BLaER1 (cell line): ENCODE measurements at regions not wholly inside any gene's neighbourhood (a gene's known extent, or its start where the extent isn't known, plus 50 kb on each side); places are given as distances from the start of the nearest gene placed in this dataset.
"Not testable (repeated sequence)": the region's sequence is repeated elsewhere in the genome, so short reads cannot be mapped to it uniquely, and the experiment has no call there.

Experiments
- H3K27ac ChIP-seq: shearing (Covaris generic); formaldehyde crosslinking; 2 replicates; pipeline ENCODE4 v1.8.1; 2022
- H3K27me3 ChIP-seq: shearing (Covaris generic); formaldehyde crosslinking; 2 replicates; pipeline ENCODE4 v1.8.1; 2022
- H3K36me3 ChIP-seq: shearing (Covaris generic); formaldehyde crosslinking; 2 replicates; pipeline ENCODE4 v1.8.1; 2022
- H3K4me1 ChIP-seq: shearing (Covaris generic); formaldehyde crosslinking; 2 replicates; pipeline ENCODE4 v1.8.1; 2022
- H3K4me2 ChIP-seq: shearing (Covaris generic); formaldehyde crosslinking; 2 replicates; pipeline ENCODE4 v1.8.1; 2022
- H3K4me3 ChIP-seq: shearing (Covaris generic); formaldehyde crosslinking; 2 replicates; pipeline ENCODE4 v1.8.1; 2022
- H3K9ac ChIP-seq: shearing (Covaris generic); formaldehyde crosslinking; 2 replicates; pipeline ENCODE4 v1.8.1; 2022
- H3K9me3 ChIP-seq: shearing (Covaris generic); formaldehyde crosslinking; 2 replicates; pipeline ENCODE4 v1.8.1; 2022
- H4K20me1 ChIP-seq: shearing (Covaris generic); formaldehyde crosslinking; 2 replicates; pipeline ENCODE4 v1.8.1; 2022
- Cebpa-rat ChIP-seq: shearing (Covaris generic); IDR thresholded peaks from 2 replicates; pipeline ENCODE4 v1.8.1; 2022

GRCh38 chr2:52629531-52629930 lies 1138.1 kb upstream of the CHAC2 start:
- Histone ChIP-seq H3K27ac (no peak overlapping the region), H3K4me3 (no peak overlapping the region), H3K9ac (no peak overlapping the region), H4K20me1 (no peaks in the 10 kb centered on the region), H3K4me1 (no peaks in the 10 kb centered on the region), H3K9me3 (peaks cover 7% of the 10 kb centered on the region), H3K27me3 (no peaks in the 10 kb centered on the region), H3K36me3 (no peaks in the 10 kb centered on the region), H3K4me2 (no peak overlapping the region)
- TF ChIP-seq Cebpa-rat = no peak

GRCh38 chr2:52622266-52622665 lies 1145.3 kb upstream of the CHAC2 start:
- Histone ChIP-seq H3K4me1 (no peaks in the 10 kb centered on the region), H4K20me1 (no peaks in the 10 kb centered on the region), H3K9me3 (no peaks in the 10 kb centered on the region), H3K4me2 (no peak overlapping the region), H3K27me3 (no peaks in the 10 kb centered on the region), H3K36me3 (no peaks in the 10 kb centered on the region), H3K4me3 (no peak overlapping the region), H3K27ac (no peak overlapping the region), H3K9ac (no peak overlapping the region)
- TF ChIP-seq Cebpa-rat = no peak

- Histone ChIP-seq H3K9me3 (no peaks in the 10 kb centered on the region), H3K27ac (no peak overlapping the region), H3K9ac (no peak overlapping the region), H3K4me1 (no peaks in the 10 kb centered on the region), H3K36me3 (no peaks in the 10 kb centered on the region), H4K20me1 (no peaks in the 10 kb centered on the region), H3K4me3 (no peak overlapping the region), H3K27me3 (no peaks in the 10 kb centered on the region), H3K4me2 (no peak overlapping the region)
- TF ChIP-seq Cebpa-rat = no peak
Measured at GRCh38 chr2:52613064-52613463, 1154.5 kb upstream of the CHAC2 start.

GRCh38 chr2:52611759-52612158 lies 1155.8 kb upstream of the CHAC2 start:
- Histone ChIP-seq H3K9ac (no peak overlapping the region), H3K27me3 (no peaks in the 10 kb centered on the region), H3K4me3 (no peak overlapping the region), H3K36me3 (no peaks in the 10 kb centered on the region), H3K9me3 (no peaks in the 10 kb centered on the region), H4K20me1 (no peaks in the 10 kb centered on the region), H3K4me1 (no peaks in the 10 kb centered on the region), H3K4me2 (no peak overlapping the region), H3K27ac (no peak overlapping the region)
- no peak for TF ChIP-seq Cebpa-rat

DNA sequence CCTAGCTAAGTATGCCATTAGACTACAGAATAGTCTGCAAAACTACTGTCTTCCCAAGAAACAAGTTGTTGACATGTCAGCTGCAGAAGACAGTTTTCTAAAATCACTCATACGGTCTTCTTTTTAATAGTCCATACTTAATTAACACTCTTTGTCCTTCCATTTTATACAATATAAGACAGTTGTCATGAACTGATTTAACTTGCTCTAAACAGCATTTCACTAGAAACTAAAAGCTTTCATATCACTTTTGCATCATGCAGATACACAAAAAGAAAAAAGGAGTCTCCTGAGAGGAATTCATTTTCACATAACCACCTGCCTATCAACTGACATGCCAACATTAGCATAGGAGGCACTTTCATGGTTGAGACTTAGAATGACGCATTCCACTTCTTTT lies 1159.6 kb upstream of the CHAC2 start:
- no peaks in the 10 kb centered on the region for H3K36me3 ChIP-seq
- H3K9me3 ChIP-seq = no peaks in the 10 kb centered on the region
- no peak overlapping the region for H3K27ac ChIP-seq
- no peaks in the 10 kb centered on the region for H3K4me1 ChIP-seq
- no peak overlapping the region for H3K4me2 ChIP-seq
- H3K9ac ChIP-seq = no peak overlapping the region
- no peaks in the 10 kb centered on the region for H4K20me1 ChIP-seq
- TF ChIP-seq Cebpa-rat = no peak
- H3K27me3 ChIP-seq = no peaks in the 10 kb centered on the region
- no peak overlapping the region for H3K4me3 ChIP-seq

GRCh38 chr2:52597346-52597745 lies 1170.3 kb upstream of the CHAC2 start:
- no peaks in the 10 kb centered on the region for H3K9me3 ChIP-seq
- no peak overlapping the region for H3K27ac ChIP-seq
- no peak overlapping the region for H3K9ac ChIP-seq
- no peaks in the 10 kb centered on the region for H3K27me3 ChIP-seq
- no peaks in the 10 kb centered on the region for H3K36me3 ChIP-seq
- no peaks in the 10 kb centered on the region for H4K20me1 ChIP-seq
- H3K4me2 ChIP-seq = no peak overlapping the region
- no peak for TF ChIP-seq Cebpa-rat
- no peak overlapping the region for H3K4me3 ChIP-seq
- H3K4me1 ChIP-seq = no peaks in the 10 kb centered on the region

GRCh38 chr2:52594026-52594425 lies 1173.6 kb upstream of the CHAC2 start:
- H3K9ac ChIP-seq = no peak overlapping the region
- no peaks in the 10 kb centered on the region for H3K27me3 ChIP-seq
- no peaks in the 10 kb centered on the region for H3K9me3 ChIP-seq
- no peaks in the 10 kb centered on the region for H3K36me3 ChIP-seq
- H3K27ac ChIP-seq = no peak overlapping the region
- no peak overlapping the region for H3K4me3 ChIP-seq
- no peak overlapping the region for H3K4me2 ChIP-seq
- no peaks in the 10 kb centered on the region for H3K4me1 ChIP-seq
- no peaks in the 10 kb centered on the region for H4K20me1 ChIP-seq
- TF ChIP-seq Cebpa-rat = no peak

- H3K4me3 ChIP-seq, H3K27me3 ChIP-seq, H3K9me3 ChIP-seq, H3K4me1 ChIP-seq, H3K27ac ChIP-seq, H3K4me2 ChIP-seq, H3K36me3 ChIP-seq, H3K9ac ChIP-seq, H4K20me1 ChIP-seq: not testable (repeated sequence)
Measured at GRCh38 chr2:52584071-52584470, 1183.5 kb upstream of the CHAC2 start.

- H4K20me1 ChIP-seq = no peaks in the 10 kb centered on the region
- no peak overlapping the region for H3K9ac ChIP-seq
- no peak overlapping the region for H3K27ac ChIP-seq
- H3K9me3 ChIP-seq = peaks cover 27% of the 10 kb centered on the region
- no peak overlapping the region for H3K4me2 ChIP-seq
- H3K4me3 ChIP-seq = no peak overlapping the region
- no peak for TF ChIP-seq Cebpa-rat
- no peaks in the 10 kb centered on the region for H3K36me3 ChIP-seq
- no peaks in the 10 kb centered on the region for H3K4me1 ChIP-seq
- H3K27me3 ChIP-seq = no peaks in the 10 kb centered on the region
Measured at GRCh38 chr2:52572469-52572894, 1195.1 kb upstream of the CHAC2 start.

DNA sequence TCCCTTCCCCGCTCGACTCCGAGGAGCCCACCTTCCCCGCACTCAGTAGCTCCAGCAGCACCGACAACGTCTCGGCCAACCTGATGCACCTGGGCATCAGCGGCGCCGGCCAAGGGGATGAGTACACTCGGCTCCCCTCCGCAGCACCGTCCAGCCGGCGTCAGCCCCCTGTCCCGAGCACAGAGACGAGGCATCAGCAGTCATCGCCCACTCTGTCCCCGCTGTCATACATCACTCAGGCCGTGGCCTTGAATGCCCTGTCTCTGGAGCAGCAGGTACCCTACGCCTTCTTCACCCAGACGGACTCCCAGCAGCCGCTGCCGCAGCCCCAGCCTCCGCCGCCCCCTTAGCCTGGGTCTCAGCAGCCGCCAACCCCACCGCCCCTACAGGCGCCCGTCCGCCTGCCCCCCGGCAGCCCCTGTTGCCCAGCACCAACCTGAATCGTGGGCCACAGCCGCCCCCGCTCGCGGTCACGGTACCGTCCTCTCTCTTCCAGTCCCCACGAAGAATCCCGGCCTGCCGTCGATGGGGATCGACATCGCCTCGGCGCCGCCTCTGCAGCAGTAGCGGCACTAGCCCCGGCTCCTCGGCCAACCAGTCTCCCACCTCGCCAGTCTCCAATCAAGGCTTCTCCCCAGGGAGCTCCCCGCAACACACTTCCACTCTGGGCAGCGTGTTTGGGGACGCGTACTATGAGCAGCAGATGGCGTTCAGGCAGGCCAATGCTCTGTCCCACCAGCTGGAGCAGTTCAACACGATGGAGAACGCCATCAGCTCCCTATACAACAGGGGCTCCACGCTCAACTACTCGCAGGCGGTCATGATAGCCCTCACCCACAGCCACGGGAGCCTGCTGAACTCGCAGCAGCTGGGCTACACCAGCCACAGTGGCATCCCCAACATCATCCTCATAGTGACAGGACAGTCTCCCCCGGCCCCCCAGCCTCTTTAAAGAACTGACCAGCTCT lies 1195.9 kb upstream of the CHAC2 start:
- Histone ChIP-seq H3K27me3 (no peaks in the 10 kb centered on the region), H3K36me3 (no peaks in the 10 kb centered on the region), H3K4me3 (no peak overlapping the region), H4K20me1 (no peaks in the 10 kb centered on the region), H3K4me2 (no peak overlapping the region), H3K4me1 (no peaks in the 10 kb centered on the region), H3K9me3 (peaks cover 27% of the 10 kb centered on the region), H3K27ac (no peak overlapping the region), H3K9ac (no peak overlapping the region)
- TF ChIP-seq Cebpa-rat = no peak

DNA sequence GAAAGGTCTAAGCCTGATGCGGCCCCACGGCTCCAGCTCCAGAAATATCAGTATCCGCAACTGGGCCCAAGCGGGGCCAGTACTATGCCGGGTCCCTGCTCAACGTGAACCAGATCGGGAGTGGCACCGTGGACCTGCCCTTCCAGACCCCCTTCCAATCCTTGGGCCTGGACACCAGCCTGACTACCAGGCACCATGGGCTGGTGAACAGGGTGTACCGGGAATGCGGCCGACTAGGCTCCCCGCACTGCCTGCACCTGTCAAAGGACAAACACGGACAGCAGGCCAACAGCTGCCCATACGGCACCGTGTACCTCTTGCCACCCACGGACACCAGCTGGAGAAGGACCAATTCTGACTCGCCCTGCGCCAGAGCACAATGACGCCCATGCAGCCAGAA lies 1196.9 kb upstream of the CHAC2 start:
- Histone ChIP-seq H3K9ac (no peak overlapping the region), H4K20me1 (no peaks in the 10 kb centered on the region), H3K27me3 (no peaks in the 10 kb centered on the region), H3K27ac (no peak overlapping the region), H3K9me3 (peaks cover 27% of the 10 kb centered on the region), H3K4me3 (no peak overlapping the region), H3K4me2 (no peak overlapping the region), H3K36me3 (no peaks in the 10 kb centered on the region), H3K4me1 (no peaks in the 10 kb centered on the region)
- TF ChIP-seq Cebpa-rat = no peak
